ENCODE measurements at regions not wholly inside any gene's neighbourhood (a gene's known extent, or its start where the extent isn't known, plus 50 kb on each side); places are given as distances from the start of the nearest gene placed in this dataset.

GRCh38 chr12:107349008-107349747 is 255.8 kb upstream of the CRY1 start (continued):
- TF ChIP-seq STAT1 (IDR thresholded peaks at IDR 0.05; ENCODE audit: unreplicated experiment) (no peak), EZH2phosphoT487 (IDR thresholded peaks at IDR 0.05; ENCODE audit: unreplicated experiment) (no peak)
- TF ChIP-seq, protein P1, sequence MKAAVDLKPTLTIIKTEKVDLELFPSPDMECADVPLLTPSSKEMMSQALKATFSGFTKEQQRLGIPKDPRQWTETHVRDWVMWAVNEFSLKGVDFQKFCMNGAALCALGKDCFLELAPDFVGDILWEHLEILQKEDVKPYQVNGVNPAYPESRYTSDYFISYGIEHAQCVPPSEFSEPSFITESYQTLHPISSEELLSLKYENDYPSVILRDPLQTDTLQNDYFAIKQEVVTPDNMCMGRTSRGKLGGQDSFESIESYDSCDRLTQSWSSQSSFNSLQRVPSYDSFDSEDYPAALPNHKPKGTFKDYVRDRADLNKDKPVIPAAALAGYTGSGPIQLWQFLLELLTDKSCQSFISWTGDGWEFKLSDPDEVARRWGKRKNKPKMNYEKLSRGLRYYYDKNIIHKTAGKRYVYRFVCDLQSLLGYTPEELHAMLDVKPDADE (IDR thresholded peaks at IDR 0.05), result no peak

- Histone ChIP-seq H3K79me2 (replicated peaks; ENCODE audit: insufficient read depth) (no peaks in the 10 kb centered on the region), H3K4me1 (ENCODE audit: insufficient read depth) (no peaks in the 10 kb centered on the region), H3K27me3 (ENCODE audit: insufficient read depth) (no peaks in the 10 kb centered on the region), H3K27ac (ENCODE audit: low read depth) (no peak overlapping the region), H3K36me3 (ENCODE audit: insufficient read depth) (no peaks in the 10 kb centered on the region; the same call in 1 of the 2 replicates), H4K20me1 (replicated peaks; ENCODE audit: insufficient read depth) (no peaks in the 10 kb centered on the region), H3K9me2 (ENCODE audit: insufficient read depth) (no peaks in the 10 kb centered on the region), H2AFZ (no peak overlapping the region), H3K4me2 (no peak overlapping the region), H3K4me3 (no peak overlapping the region), H3F3A (replicated peaks; ENCODE audit: low read depth) (no peaks in the 10 kb centered on the region)
- Mint-ChIP-seq H3K27me3 (ENCODE audit: insufficient read depth, low read depth, poor library complexity) (peaks cover 2% of the 10 kb centered on the region), H3K36me3 (ENCODE audit: low read depth) (peaks cover 11% of the 10 kb centered on the region; the same call in 2 of the 3 replicates), H3K4me1 (no peaks in the 10 kb centered on the region; the same call in 2 of the 3 replicates), H3K9me3 (peaks cover 19% of the 10 kb centered on the region), H3K4me3 (no peak overlapping the region), H3K27ac (no peak overlapping the region)
- no peak for TF ChIP-seq POLR2AphosphoS5 (IDR thresholded peaks at IDR 0.05; ENCODE audit: low read depth)
- ATAC-seq (no peak), DNase-seq (ENCODE audit: low spot score) (no peak)
Measured at GRCh38 chr12:107349839-107350238, 256.5 kb upstream of the CRY1 start.

DNA sequence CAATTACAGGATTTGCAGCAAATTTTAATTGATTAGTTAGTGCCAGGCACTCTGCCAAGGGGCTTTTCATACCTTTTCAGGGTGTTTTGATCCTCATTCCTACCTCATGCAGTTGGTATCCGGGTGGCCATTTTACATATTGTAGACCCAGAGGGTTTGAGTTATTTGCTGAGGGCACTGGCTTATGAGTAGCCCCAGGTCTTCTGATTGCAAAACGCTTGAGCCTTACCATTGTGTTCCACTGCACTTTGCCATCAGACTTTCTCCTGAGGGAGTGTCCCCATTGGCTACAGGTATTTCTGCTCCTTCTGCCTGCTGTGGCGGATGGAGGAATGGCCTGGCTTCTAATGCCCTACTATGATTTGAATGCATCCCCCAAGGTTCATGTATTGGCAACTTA is 257.8 kb upstream of the CRY1 start:
- Histone ChIP-seq H3K4me2 (no peak overlapping the region), H3K4me1 (ENCODE audit: insufficient read depth) (no peaks in the 10 kb centered on the region), H3K27ac (ENCODE audit: low read depth) (no peak overlapping the region), H3F3A (replicated peaks; ENCODE audit: low read depth) (no peaks in the 10 kb centered on the region), H3K9me2 (ENCODE audit: insufficient read depth) (no peaks in the 10 kb centered on the region), H3K79me2 (replicated peaks; ENCODE audit: insufficient read depth) (no peaks in the 10 kb centered on the region), H3K4me3 (no peak overlapping the region), H4K20me1 (replicated peaks; ENCODE audit: insufficient read depth) (no peaks in the 10 kb centered on the region), H2AFZ (no peak overlapping the region), H3K36me3 (ENCODE audit: insufficient read depth) (no peaks in the 10 kb centered on the region; the same call in 1 of the 2 replicates), H3K27me3 (ENCODE audit: insufficient read depth) (no peaks in the 10 kb centered on the region)
- peaks cover 2% of the 10 kb centered on the region for H3K27me3 Mint-ChIP-seq (ENCODE audit: insufficient read depth, low read depth, poor library complexity)
- peaks cover 11% of the 10 kb centered on the region; the same call in 2 of the 3 replicates for H3K36me3 Mint-ChIP-seq (ENCODE audit: low read depth)
- H3K4me1 Mint-ChIP-seq, result no peaks in the 10 kb centered on the region; the same call in 2 of the 3 replicates
- DNase-seq (ENCODE audit: low spot score) (no peak), ATAC-seq (no peak)
- H3K27ac Mint-ChIP-seq, result no peak overlapping the region
- H3K4me3 Mint-ChIP-seq, result no peak overlapping the region
- H3K9me3 Mint-ChIP-seq, result peaks cover 19% of the 10 kb centered on the region
- TF ChIP-seq POLR2AphosphoS5 (IDR thresholded peaks at IDR 0.05; ENCODE audit: low read depth) (no peak), EZH2 (IDR thresholded peaks at IDR 0.05; ENCODE audit: low read depth, unreplicated experiment) (no peak), JUNB (IDR thresholded peaks at IDR 0.05; ENCODE audit: unreplicated experiment) (no peak), ZNF331 (CRISPR knock-in tag; IDR thresholded peaks at IDR 0.05; ENCODE audit: low read depth) (no peak), EZH2phosphoT487 (IDR thresholded peaks at IDR 0.05; ENCODE audit: unreplicated experiment) (no peak), STAT1 (IDR thresholded peaks at IDR 0.05; ENCODE audit: unreplicated experiment) (no peak)
- TF ChIP-seq, protein P1 (IDR thresholded peaks at IDR 0.05), result no peak
- TF ChIP-seq, protein P2, sequence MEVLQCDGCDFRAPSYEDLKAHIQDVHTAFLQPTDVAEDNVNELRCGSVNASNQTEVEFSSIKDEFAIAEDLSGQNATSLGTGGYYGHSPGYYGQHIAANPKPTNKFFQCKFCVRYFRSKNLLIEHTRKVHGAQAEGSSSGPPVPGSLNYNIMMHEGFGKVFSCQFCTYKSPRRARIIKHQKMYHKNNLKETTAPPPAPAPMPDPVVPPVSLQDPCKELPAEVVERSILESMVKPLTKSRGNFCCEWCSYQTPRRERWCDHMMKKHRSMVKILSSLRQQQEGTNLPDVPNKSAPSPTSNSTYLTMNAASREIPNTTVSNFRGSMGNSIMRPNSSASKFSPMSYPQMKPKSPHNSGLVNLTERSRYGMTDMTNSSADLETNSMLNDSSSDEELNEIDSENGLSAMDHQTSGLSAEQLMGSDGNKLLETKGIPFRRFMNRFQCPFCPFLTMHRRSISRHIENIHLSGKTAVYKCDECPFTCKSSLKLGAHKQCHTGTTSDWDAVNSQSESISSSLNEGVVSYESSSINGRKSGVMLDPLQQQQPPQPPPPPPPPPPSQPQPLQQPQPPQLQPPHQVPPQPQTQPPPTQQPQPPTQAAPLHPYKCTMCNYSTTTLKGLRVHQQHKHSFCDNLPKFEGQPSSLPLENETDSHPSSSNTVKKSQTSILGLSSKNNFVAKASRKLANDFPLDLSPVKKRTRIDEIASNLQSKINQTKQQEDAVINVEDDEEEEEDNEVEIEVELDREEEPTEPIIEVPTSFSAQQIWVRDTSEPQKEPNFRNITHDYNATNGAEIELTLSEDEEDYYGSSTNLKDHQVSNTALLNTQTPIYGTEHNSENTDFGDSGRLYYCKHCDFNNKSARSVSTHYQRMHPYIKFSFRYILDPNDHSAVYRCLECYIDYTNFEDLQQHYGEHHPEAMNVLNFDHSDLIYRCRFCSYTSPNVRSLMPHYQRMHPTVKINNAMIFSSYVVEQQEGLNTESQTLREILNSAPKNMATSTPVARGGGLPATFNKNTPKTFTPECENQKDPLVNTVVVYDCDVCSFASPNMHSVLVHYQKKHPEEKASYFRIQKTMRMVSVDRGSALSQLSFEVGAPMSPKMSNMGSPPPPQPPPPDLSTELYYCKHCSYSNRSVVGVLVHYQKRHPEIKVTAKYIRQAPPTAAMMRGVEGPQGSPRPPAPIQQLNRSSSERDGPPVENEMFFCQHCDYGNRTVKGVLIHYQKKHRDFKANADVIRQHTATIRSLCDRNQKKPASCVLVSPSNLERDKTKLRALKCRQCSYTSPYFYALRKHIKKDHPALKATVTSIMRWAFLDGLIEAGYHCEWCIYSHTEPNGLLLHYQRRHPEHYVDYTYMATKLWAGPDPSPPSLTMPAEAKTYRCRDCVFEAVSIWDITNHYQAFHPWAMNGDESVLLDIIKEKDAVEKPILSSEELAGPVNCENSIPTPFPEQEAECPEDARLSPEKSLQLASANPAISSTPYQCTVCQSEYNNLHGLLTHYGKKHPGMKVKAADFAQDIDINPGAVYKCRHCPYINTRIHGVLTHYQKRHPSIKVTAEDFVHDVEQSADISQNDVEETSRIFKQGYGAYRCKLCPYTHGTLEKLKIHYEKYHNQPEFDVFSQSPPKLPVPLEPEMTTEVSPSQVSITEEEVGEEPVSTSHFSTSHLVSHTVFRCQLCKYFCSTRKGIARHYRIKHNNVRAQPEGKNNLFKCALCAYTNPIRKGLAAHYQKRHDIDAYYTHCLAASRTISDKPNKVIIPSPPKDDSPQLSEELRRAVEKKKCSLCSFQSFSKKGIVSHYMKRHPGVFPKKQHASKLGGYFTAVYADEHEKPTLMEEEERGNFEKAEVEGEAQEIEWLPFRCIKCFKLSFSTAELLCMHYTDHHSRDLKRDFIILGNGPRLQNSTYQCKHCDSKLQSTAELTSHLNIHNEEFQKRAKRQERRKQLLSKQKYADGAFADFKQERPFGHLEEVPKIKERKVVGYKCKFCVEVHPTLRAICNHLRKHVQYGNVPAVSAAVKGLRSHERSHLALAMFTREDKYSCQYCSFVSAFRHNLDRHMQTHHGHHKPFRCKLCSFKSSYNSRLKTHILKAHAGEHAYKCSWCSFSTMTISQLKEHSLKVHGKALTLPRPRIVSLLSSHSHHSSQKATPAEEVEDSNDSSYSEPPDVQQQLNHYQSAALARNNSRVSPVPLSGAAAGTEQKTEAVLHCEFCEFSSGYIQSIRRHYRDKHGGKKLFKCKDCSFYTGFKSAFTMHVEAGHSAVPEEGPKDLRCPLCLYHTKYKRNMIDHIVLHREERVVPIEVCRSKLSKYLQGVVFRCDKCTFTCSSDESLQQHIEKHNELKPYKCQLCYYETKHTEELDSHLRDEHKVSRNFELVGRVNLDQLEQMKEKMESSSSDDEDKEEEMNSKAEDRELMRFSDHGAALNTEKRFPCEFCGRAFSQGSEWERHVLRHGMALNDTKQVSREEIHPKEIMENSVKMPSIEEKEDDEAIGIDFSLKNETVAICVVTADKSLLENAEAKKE (CRISPR knock-in tag; IDR thresholded peaks at IDR 0.05), result no peak

Data from GM23338 (cell line).